HL-60 (cell line): ENCODE measurements at regions not wholly inside any gene's neighbourhood (a gene's known extent, or its start where the extent isn't known, plus 50 kb on each side); places are given as distances from the start of the nearest gene placed in this dataset.

Experiments used
- CTCF ChIP-seq: IDR thresholded peaks from one replicate; pipeline ENCODE4 v1.5.1; 2011; ENCODE audit warnings: low read length, control low read depth, inconsistent platforms; ENCODE audit not compliant: insufficient read depth
- GABPA ChIP-seq: IDR thresholded peaks from 2 replicates; pipeline ENCODE4 v1.6.1; 2012; ENCODE audit warnings: low read depth
- POLR2AphosphoS5 ChIP-seq: IDR thresholded peaks from 2 replicates; pipeline ENCODE4 v1.6.1; 2012; ENCODE audit warnings: low read depth

GRCh38 chr9:71524516-71524915, 243.8 kb downstream of the CEMIP2 start:
- TF ChIP-seq CTCF (no peak), GABPA (no peak), POLR2AphosphoS5 (no peak)
